Loucy (cell line): ENCODE measurements at regions not wholly inside any gene's neighbourhood (a gene's known extent, or its start where the extent isn't known, plus 50 kb on each side); places are given as distances from the start of the nearest gene placed in this dataset.

ENCODE experiments used
- CTCF ChIP-seq: fragments of 200-600 bp; sonication (generic); conservative IDR thresholded peaks from 2 replicates; pipeline ENCODE4 v1.5.1; 2014; ENCODE audit warnings: mild to moderate bottlenecking, antibody characterized with exemption, low read length
- EZH2phosphoT487 ChIP-seq: fragments of 200-600 bp; IDR thresholded peaks from 2 replicates; pipeline ENCODE4 v1.6.1; 2018; ENCODE audit warnings: antibody characterized with exemption, mild to moderate bottlenecking, moderate library complexity, borderline replicate concordance

- TF ChIP-seq CTCF (no peak), EZH2phosphoT487 (no peak)
These were observed 124.1 kb upstream of the IQSEC1 start for GRCh38 chr3:13197281-13197680.
